Ovary (tissue), 7 donors: ENCODE measurements at regions not wholly inside any gene's neighbourhood (a gene's known extent, or its start where the extent isn't known, plus 50 kb on each side); places are given as distances from the start of the nearest gene placed in this dataset.

Experiments
- DNase-seq, 5 donors: peaks; one replicate each; pipeline ENCODE4 v3.0.0-alpha.2; 2019 to 2020
- H3K27ac ChIP-seq, 2 donors: fragments of 200-600 bp; one replicate each; pipeline versions ENCODE4 v1.5.1 to v1.8.0; 2019 to 2022
- H3K27me3 ChIP-seq: fragments of 200-600 bp; one replicate; pipeline ENCODE4 v1.8.0; 2022
- H3K36me3 ChIP-seq: fragments of 200-600 bp; sonication (generic); one replicate; pipeline ENCODE4 v1.5.1; 2019
- H3K4me1 ChIP-seq: one replicate; pipeline ENCODE4 v1.8.1; 2013; ENCODE audit warnings: mild to moderate bottlenecking, moderate library complexity; ENCODE audit not compliant: insufficient read depth
- H3K4me3 ChIP-seq: fragments of 200-600 bp; sonication (generic); one replicate; pipeline ENCODE4 v1.5.1; 2017
- H3K9me3 ChIP-seq, 2 donors: fragments of 200-600 bp in 1 of 2; sonication (generic) in 1 of 2; one replicate each; pipeline versions ENCODE4 v1.5.1 to v1.8.1; 2013 to 2019; ENCODE audit warnings: mild to moderate bottlenecking in 1 of 2, moderate library complexity in 1 of 2
- CTCF ChIP-seq, 3 donors: fragments of 450-650 bp in 2 of 3; fragments of 200-600 bp in 1 of 3; IDR thresholded peaks; one replicate each; pipeline versions ENCODE4 v1.5.1 to v1.8.0; 2016 to 2022; ENCODE audit warnings: antibody characterized with exemption in 3 of 3, mild to moderate bottlenecking in 1 of 3
- EP300 ChIP-seq: sonication (generic); formaldehyde crosslinking; IDR thresholded peaks from one replicate; pipeline ENCODE4 v1.6.1; 2017; ENCODE audit warnings: antibody characterized with exemption
- POLR2A ChIP-seq: fragments of 450-650 bp; IDR thresholded peaks from one replicate; pipeline ENCODE4 v1.6.1; 2017; ENCODE audit warnings: antibody characterized with exemption, mild to moderate bottlenecking, moderate library complexity
- WGBS, 3 donors: extraction: QIAGEN DNeasy Blood & Tissue Kit in 1 of 3; methylation state at CpG; one replicate each; pipeline versions ENCODE4 v1.1.5 to v1.1.7; 2013 to 2017; 5-methylcytosine and 5-hydroxymethylcytosine counted together
- intact Hi-C, 4 donors: fragments of 100-400 bp; cut with DNase I; formaldehyde crosslinking; loops; one replicate each; pipeline versions ENCODE4 v1.11.0 to v1.15.1; 2022 to 2023
- donor health status: DM: no; HTN: no; CAD: no; lungs with moderate emphysema.
- donor health status: DM: no; HTN: no; CAD: no.
- donor health status: Bipolar disorder and iron deficiency.
- donor health status: DM: no; HTN: no; CAD: no.
- donor health status: DM: yes; HTN: yes; CAD: no.

- intact Hi-C loops = no loop called here
- Histone ChIP-seq H3K27ac (no peak overlapping the region), H3K9me3 (no peaks in the 10 kb centered on the region), H3K27me3 (no peaks in the 10 kb centered on the region), H3K4me1 (no peaks in the 10 kb centered on the region), H3K4me3 (no peak overlapping the region), H3K36me3 (no peaks in the 10 kb centered on the region)
- WGBS, 3 donors = 85 to 93% (median 92%) methylated on average over 1 of the region's 1 CpG
- DNase-seq = no peak
- TF ChIP-seq CTCF (IDR thresholded peaks at IDR 0.05) = no peak
- no peak for TF ChIP-seq POLR2A
- no peak for TF ChIP-seq EP300
These were observed 130.1 kb downstream of the LRRC70 start for GRCh38 chr5:62708481-62709325.

- H3K4me1 ChIP-seq = no peaks in the 10 kb centered on the region
- no peak for DNase-seq
- H3K27ac ChIP-seq = no peak overlapping the region
- no peak for TF ChIP-seq EP300
- no peak for TF ChIP-seq CTCF (IDR thresholded peaks at IDR 0.05)
- no peak for TF ChIP-seq POLR2A
- no peaks in the 10 kb centered on the region for H3K27me3 ChIP-seq
- intact Hi-C loops = no loop called here
- no peak overlapping the region for H3K4me3 ChIP-seq
- WGBS, 3 donors = 70 to 90% (median 89%) methylated on average over 1 of the region's 1 CpG
- H3K9me3 ChIP-seq = no peaks in the 10 kb centered on the region
- no peaks in the 10 kb centered on the region for H3K36me3 ChIP-seq
These were observed 128.9 kb downstream of the LRRC70 start for GRCh38 chr5:62707563-62707962.

- no peak overlapping the region for H3K27ac ChIP-seq
- TF ChIP-seq EP300 = no peak
- no peak for TF ChIP-seq POLR2A
- no peak for TF ChIP-seq CTCF (IDR thresholded peaks at IDR 0.05)
- WGBS, 3 donors = 79 to 83% (median 80%) methylated on average over 2 of the region's 2 CpGs
These were observed 128.5 kb downstream of the LRRC70 start for GRCh38 chr5:62707131-62707530.

GRCh38 chr5:62705022-62705421 lies 126.4 kb downstream of the LRRC70 start:
- DNase-seq = no peak
- H3K36me3 ChIP-seq = no peaks in the 10 kb centered on the region
- no peak for TF ChIP-seq EP300
- TF ChIP-seq CTCF (IDR thresholded peaks at IDR 0.05) = no peak
- no peak for TF ChIP-seq POLR2A
- H3K4me1 ChIP-seq = no peaks in the 10 kb centered on the region
- no peaks in the 10 kb centered on the region for H3K9me3 ChIP-seq
- intact Hi-C loops = no loop called here
- H3K27ac ChIP-seq = no peak overlapping the region
- no peak overlapping the region for H3K4me3 ChIP-seq
- H3K27me3 ChIP-seq = no peaks in the 10 kb centered on the region
- WGBS, 3 donors = 93 to 97% (median 95%) methylated on average over 2 of the region's 2 CpGs

More at GRCh38 chr5:62707131-62707530, 128.5 kb downstream of the LRRC70 start:
- Histone ChIP-seq H3K9me3 (no peaks in the 10 kb centered on the region), H3K27me3 (no peaks in the 10 kb centered on the region), H3K4me1 (no peaks in the 10 kb centered on the region), H3K36me3 (no peaks in the 10 kb centered on the region), H3K4me3 (no peak overlapping the region)
- no peak for DNase-seq
- intact Hi-C loops = no loop called here
